NCI-H1092 treated with DMSO at 0.1 percent for 48 hours (cell line): ENCODE measurements at regions not wholly inside any gene's neighbourhood (a gene's known extent, or its start where the extent isn't known, plus 50 kb on each side); places are given as distances from the start of the nearest gene placed in this dataset.
A peak's percentile ranks its signal among the peaks of the same experiment; 100 is the strongest.
"Not testable (repeated sequence)": the region's sequence is repeated elsewhere in the genome, so short reads cannot be mapped to it uniquely, and the experiment has no call there.

Experiments
- DNase-seq: peaks from one replicate; lab custom pipeline; 2025; lab: John Stamatoyannopoulos, UW

DNA sequence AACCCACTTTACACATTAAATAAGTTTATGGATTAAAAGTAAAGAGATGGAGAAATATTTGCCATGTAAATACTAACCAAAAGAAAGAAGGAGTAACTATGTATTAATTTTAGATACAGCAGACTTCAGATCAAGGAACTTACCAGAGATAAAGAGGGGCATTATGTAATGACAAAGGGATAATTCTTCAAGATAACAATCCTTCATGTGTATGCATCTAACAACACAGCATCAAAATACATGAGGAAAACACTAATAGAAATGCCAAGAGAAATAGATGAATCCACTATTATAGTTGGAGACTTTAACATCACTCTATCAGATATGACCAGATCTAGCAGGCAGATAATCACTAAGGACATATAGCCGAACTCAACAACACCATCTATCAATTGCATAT lies 149.8 kb upstream of the ANKRD55 start:
- DNase-seq = no peak

DNA sequence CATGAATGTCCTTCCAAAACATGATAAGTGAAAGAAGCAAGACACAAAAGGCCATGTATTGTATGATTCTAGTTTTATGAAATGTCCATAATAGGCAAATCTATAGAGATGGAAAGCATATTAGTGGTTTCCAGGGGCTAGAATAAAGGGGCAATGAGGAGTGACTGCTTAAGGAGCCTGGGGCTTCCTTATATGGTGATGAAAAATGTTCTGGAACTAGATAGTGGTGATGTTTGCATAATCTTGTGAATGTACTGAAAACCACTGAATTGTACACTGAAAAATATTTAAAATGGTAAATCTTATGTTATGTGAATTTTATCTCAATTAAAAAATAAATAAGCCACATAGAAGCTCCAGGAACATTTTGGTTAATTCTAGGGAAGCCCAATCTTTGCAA lies 144.4 kb upstream of the ANKRD55 start:
- no peak for DNase-seq

DNA sequence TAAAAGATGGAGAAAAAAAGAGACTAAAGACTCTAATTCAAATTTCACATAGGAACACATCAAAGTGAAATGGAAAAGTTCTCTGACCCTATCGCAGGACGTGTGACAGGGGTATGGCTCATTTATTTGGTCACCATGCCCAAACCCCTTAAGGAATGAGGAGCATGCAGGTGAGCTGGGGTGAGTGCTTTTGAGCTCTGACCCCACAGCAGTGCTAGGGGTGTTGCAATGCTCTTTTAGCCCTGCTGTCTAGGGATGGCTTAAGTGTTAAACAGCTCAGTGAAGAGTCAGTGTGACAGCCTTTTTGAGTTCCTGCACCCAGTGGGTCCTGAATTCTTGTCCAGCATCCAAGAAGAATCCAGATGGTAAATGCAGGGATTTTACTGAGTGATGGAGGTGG lies 143.0 kb upstream of the ANKRD55 start:
- DNase-seq = no peak

DNA sequence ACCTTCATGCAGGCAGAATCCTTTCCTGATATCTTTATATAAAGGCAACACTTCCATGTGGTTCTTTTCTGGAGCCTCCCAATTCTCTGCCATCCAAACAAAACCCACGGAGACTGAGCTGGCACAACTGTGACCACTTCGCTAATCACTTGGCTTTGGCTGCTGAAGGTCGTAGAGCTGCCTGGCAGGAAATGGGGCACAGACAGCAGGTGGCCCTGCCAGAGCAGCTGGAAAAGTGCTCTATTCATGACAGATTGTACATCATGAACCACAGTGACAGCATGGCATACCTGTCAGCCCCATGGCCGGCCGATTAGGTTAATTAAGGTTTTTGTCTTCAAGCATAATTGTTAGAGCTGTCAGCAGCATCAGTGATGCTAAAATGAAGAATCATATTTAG lies 141.9 kb upstream of the ANKRD55 start:
- peak; percentile 29 for DNase-seq

DNA sequence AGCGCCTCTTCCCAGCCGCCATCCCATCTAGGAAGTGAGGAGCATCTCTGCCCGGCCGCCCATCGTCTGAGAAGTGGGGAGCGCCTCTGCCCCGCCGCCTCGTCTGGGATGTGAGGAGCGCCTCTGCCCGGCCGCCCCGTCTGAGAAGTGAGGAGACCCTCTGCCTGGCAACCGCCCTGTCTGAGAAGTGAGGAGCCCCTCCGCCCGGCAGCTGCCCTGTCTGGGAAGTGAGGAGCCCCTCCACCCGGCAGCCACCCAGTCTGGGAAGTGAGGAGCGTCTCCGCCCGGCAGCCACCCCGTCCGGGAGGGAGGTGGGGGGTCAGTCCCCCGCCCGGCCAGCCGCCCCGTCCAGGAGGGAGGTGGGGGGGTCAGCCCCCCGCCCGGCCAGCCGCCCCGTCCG lies 139.4 kb upstream of the ANKRD55 start:
- DNase-seq = not testable (repeated sequence)

DNA sequence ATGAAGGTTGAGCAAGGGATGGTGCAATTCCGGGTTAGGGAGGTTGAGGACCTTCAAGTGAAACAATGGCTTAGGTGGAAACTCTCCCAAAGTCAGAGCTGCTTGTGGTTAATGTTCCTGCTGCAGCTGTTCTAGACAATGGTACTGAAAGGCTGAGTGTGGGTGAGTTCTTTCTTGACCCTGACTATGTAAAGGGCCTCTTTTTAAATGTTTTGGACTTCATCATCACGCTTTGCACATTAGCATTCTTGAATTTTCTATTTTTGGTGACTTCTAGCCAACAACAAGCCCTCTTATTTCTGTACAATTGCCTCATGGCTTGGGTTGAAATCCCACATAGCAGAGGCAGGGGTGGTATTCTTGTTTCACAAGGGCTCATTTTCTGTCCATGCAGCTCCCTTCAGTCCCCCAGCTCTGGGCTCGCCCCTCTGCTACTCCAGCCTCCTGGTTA lies 136.3 kb upstream of the ANKRD55 start:
- DNase-seq = no peak

DNA sequence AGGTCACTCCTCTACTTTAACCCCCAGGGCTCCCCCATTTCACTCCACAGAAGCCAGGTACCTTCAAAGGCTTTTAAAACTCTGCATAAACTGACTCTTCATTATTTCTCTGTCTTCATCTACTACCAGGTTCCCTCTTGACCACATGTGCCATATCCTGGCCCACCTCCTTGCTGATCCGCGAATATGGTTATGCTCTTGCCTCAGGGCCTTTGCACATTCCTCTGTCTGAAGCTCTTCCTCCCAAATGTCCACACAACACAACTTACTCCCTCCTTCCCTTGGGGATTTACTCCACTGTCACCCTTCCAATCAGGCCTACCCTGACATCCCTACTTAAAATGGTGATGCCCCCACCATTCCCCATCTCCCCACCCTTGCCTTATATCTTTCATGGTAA lies 134.6 kb upstream of the ANKRD55 start:
- no peak for DNase-seq

DNA sequence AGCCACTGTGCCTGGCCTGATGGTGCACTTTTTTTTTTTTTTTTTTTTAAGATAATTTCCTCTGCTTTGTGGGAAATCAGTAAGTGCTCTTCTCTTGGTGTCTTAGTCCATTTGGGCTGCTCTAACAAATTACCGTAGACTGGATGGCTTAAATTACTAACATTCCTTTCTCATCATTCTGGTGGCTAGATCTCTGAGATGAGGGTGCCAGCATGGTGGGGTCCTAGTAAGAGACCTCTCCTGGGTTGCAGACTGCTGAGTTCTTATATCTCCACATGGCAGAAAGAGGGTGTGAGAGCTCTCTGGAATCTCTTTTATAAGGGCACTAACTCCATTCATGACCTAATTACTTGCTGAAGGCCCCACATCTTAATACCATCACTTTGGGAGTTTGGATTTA lies 133.9 kb upstream of the ANKRD55 start:
- no peak for DNase-seq

DNA sequence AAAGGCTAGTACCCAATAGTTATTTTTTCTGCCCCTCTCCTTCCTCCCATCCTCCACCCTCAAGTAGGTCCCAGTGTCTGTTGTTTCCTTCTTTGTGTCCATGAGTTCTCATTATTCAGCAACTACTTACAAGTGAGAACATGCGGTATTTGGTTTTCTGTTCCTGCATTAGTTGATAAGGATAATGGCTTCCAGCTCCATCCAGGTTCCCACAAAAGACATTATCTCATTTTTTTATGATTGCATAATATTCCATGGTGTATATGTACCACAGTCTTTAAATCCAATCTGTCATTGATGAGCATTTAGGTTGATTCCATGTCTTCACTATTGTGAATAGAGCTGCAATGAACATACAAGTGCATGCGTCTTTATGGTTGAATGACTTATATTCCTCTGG lies 128.3 kb upstream of the ANKRD55 start:
- DNase-seq = no peak

DNA sequence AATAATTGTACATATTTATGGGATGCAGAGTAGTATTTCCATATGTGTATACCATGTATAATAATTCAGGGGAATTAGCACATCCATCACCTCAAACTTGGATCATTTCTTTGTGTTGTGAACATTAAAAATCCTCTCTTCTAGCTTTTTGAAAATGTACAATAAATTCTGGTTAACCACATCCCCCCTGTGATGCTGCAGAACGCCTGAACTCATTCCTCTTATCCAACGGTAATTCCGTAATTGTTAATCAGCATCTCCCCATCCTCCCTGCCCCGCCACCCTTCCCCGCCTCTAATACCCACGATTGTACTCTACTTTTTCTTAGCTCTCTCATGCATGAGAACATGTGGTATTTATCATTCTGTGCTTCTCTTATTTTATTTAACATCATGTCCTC lies 127.7 kb upstream of the ANKRD55 start:
- no peak for DNase-seq

DNA sequence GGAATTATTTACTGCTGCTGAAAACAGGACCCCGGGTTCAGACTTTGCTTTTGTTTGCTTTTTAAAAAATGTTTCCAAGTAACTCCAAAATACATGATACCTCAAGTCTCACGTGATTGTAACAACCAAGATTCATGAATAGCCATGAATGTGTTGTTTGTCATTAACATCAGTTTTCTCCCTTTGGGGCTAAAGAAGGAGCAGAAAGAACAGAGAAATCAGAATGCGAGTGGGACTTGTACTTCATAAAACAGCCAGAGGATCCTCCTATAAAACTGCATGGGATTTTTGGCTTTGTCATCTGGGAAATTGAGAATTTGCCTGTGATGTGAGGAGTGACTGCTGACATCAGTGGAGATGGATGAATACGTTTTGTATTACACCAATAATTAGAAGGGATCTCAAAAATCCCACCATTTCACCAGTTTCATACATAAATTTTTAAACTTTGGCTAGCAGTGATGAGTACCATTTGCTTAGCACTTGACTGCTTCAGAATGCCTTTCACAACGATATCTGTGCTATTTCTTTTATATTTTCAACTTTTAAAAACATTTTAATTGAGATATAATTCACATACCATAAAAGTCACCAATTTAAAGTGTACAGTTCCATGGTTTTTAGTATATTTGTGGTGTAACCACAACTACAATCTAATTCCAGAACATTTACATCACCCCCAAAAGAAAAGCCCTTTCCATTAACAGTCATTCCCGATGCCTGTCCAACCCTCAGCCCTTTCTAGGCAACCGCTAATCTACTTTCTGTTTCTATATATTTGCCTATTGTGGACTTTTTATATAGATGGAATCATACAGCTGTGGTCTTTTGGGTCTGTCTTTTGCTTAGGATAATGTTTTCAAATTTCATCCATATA lies 126.9 kb upstream of the ANKRD55 start:
- no peak for DNase-seq

DNA sequence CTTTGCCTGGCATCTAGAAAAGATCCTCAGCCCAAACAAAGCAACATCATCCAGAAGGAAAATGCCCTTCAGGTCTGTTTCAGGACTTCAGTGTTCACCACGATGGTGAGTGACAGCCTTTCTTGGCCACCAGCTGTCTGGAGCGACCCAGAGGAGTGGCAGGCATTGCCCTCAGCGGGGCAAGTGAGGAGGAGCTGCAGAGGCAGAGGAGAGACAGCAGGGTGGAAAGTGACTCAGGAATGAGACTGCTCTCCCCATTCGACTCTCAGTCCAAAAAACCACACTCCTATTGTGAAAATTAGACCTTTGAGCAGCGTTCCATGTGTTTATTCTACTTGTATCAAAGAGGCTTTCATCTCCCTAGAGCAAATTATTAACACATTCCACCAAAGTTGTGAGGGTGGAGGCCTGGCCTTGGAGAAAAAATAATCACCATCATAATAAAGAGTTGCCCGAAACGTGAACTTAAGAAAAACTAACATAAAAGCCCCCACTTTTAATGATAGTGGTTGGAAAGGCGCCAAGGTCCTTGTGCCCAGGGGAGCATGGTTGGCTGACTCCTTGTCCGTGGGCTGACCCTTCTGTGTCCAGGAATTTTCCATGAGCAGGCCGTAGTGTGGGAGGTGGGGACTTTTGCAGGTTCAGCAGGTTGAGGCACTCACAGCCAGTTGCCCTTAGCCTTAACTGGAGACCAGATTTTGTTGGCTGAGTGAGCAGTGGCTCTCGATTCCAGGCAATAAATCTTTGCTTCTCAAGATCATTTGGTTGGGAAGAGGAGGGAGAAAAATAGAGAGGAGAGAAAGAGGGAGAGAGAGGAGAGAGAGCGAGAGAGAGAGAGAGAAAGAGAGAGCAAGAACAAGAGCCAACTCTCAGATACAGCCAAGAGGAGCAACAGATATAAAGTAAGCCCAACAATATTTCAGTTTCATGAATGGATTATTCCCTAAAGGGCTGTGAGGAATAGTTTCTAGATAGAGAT lies 125.9 kb upstream of the ANKRD55 start:
- no peak for DNase-seq

DNA sequence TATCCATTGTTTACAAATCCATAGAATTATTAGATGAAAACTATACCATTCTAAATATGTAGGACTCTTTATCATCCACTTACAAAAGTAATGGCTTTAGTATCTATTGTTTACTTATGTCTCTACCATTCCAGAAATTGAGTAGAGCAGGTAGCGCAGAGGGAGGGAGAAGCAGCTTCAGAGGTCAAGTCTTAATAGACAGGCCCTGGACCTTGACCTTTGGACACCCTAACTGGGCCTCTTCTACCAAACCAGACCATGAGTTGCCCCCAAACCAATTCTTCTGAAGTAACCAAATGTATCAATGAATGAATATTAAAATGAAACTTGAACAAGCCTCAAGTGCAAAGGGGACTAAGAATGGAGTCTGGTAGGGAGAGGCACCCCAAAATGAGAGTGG lies 124.9 kb upstream of the ANKRD55 start:
- DNase-seq = no peak

DNA sequence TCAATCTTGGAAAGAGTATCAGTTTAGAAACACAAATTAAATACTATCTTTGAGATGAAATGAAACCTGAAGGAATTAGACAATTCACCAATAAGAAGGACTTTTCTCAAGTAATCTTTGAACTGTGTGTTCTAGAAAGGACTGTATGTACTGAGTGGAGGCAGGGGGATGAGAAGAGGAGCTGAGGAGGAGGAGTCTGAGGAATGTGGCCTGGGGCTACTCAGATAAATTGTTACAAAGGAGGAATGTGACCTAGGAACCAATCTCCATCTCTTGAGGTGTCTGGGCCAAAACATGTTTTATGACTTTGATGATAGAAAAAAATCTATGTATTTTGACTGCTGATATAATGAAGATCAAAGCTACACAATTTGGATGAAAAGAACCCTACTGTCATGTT lies 124.3 kb upstream of the ANKRD55 start:
- DNase-seq = no peak

DNA sequence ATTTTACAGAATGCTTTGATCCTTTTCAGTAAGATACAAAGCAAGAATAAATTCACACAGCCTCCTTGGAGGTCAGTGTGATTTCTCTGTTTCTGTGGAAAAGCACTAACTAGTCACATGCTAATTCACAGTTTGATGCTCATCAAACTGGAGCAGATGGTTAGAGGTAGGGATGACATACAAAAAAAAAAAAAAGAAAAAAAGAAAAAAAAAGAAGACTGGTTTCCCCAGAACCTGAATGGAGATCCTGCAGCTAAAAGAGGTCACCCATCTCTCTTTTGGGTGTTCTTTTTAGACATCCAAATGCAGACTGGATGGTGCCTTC lies 123.7 kb upstream of the ANKRD55 start:
- DNase-seq = no peak

DNA sequence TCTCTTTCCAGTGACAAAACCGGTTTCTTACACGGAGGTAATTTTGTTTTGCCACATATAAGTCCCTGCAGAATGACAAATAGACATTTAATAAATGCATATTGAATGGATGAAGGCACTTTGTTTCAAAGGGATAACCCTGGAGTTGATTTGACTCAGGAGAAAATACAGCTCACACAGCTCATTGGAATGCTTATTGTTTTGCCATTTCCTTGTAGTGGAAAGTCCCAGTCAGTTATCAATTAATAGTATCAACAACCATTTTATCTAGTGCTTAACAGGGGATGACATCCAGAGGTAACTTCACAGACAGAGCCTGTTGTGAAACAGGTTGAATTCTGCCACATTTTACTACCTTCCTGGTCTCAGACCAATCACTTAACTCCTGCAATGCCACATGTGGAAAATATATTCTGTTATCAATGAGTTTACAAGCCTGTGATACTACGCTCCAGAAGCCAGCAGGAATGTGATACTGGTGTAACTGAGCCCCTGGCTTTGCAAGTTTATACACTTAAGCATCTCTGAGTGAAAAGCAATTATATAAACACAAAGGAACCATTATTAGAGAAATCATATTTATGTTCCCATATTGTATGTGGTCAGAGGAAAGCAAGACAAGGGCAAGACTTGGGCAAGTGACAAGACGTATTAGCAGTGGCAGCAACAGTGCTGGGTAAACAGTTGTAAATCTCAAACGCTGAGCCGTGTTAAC lies 123.1 kb upstream of the ANKRD55 start:
- no peak for DNase-seq

DNA sequence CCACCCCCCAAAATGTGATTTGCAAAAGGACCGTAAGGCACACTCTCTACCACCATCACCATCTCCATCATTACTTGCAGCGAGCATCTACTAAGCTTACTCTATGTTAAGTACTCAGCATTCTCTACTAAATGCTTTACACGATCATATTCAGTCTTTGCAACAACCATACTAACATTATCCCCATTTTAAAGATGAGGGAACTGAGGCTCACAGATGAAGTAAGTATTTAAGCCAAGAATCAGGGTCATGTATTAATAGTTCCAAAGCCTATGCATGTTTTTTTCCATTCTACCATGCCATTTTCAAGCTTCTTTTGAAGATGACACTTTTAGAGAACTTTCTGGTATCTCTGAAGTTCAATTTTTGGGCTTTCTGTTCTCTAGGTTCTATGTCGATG lies 121.7 kb upstream of the ANKRD55 start:
- no peak for DNase-seq

DNA sequence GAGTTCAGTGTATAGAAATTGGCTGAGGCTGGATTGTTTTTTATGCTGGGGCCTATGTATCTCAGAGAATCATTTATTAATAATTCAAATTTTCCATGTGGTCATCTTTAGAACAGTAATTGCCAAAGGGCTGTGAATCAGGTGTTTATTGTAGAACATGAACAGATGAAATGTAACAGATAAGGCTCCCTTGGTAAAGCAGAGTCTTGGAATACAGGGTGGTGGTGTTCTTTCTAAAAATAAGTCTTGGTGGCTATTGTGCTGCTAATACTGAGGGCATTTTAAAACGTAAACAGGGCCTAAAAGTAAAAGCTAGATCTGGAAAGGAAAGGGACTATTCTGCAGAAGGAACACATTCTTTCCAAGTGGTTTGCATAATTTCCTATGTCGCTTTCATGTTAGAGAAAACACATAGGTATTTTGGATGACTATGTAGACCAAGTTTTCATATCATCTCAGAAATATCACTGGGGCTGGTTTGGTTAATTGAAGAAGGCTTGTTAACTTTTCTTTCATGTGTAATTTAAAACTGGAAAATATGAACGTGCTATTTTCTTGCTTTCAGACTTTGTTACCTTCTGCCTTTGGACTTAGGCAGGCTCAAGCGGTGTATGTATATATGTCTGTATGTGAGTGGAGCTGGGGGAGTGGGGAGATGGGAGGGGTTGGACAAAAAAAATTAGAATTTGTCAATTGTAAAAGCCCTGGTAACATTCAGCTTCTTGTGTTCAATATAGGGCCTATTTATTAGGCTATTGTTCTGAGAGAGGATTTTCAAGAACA lies 119.9 kb upstream of the ANKRD55 start:
- no peak for DNase-seq

DNA sequence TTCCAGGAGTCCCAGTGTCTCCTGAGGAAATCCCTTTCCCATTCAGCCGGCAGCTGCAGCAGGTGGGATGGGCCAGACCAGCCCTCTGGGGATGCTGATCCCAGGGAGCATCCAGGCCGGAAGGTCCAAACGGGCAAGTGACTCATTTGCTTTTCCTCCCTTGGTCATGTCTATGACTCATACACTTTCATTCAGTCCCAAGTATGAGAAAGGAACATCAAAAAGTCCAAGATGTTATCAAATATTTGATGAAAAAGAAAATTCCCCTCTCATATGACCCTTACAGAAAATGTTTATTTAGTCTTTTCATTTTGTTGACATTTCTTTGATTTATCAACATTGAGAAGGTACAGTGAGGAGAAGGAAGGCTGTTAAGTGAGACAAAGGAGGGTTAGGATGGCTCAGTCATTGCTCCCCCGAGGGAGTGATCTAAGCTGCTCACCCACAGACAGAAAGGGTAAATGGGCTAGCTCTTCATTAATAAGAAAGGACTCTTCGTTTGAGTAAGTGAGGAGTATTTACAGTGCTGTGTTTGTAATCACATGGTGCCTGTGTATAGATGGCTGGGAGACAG lies 117.6 kb upstream of the ANKRD55 start:
- DNase-seq = no peak

DNA sequence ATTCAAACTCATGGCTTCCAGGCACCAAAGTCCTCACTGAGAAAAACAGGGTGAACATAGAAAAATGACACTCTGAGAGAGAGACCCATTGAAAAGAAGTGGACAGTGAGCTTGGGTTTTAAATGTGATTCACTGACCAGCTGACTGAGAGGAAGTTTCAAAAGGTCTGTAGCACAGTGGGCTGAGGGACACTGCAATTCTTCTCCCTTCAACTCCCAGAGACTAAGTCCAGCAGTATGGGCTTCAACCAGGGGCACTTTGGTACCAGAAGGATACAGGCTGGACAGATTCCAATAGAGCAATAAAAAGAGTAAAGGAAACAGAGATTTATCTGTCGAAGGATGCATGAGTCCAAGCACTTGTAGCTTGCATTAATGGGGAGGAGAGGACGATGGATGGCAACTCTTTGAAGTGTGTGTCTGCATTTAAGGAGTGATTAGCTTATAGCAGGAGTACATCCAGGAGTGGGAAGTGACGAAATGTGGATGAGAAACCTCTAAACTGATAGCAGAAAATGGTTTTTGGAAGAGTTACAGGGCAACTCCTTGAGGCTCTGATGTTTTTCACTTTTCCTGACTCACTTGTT lies 117.0 kb upstream of the ANKRD55 start:
- DNase-seq = peak; percentile 3

DNA sequence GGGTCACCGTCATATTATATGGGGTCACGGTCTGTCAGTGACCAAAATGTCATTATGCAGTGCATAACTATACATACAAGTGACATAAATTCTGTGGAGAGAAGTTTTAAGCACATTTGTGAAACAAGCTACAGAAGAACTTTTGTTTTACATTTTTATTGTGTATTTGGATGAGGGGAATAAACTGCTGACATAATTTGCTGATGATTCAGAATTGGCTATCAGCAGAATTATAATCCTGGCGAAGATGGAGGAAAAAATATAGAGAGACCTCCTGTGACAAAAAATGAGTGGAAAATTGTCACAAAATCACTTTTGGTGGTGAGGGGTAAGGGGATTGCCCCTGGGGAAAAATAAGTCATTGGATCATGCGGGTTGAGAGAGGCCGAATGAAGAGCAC lies 116.3 kb upstream of the ANKRD55 start:
- no peak for DNase-seq
